NT2/D1 (cell line): ENCODE measurements at regions not wholly inside any gene's neighbourhood (a gene's known extent, or its start where the extent isn't known, plus 50 kb on each side); places are given as distances from the start of the nearest gene placed in this dataset.
A peak's percentile ranks its signal among the peaks of the same experiment; 100 is the strongest.

Experiments
- DNase-seq: peaks from one replicate; pipeline ENCODE4 v3.0.0-alpha.2; 2011; ENCODE audit warnings: low read depth, low spot score
- H3K27me3 ChIP-seq: 2 replicates; pipeline ENCODE4 v1.6.0; 2011; ENCODE audit warnings: mild to moderate bottlenecking; ENCODE audit not compliant: insufficient read length, insufficient read depth
- H3K36me3 ChIP-seq: 2 replicates; pipeline ENCODE4 v1.6.1; 2011; ENCODE audit warnings: mild to moderate bottlenecking, low read length, mixed read lengths; ENCODE audit not compliant: insufficient read depth, insufficient read length
- H3K4me1 ChIP-seq: 2 replicates; pipeline ENCODE4 v1.5.1; 2011; ENCODE audit not compliant: insufficient read depth, insufficient read length
- H3K4me3 ChIP-seq: 2 replicates; pipeline ENCODE4 v1.5.1; 2011; ENCODE audit warnings: low read depth; ENCODE audit not compliant: insufficient read length
- H3K9ac ChIP-seq: 2 replicates; pipeline ENCODE4 v1.6.0; 2011; ENCODE audit warnings: low read depth; ENCODE audit not compliant: insufficient read length
- H3K9me3 ChIP-seq: 2 replicates; pipeline ENCODE4 v1.5.1; 2011; ENCODE audit warnings: mild to moderate bottlenecking, low read length; ENCODE audit not compliant: insufficient read depth
- SUZ12 ChIP-seq: IDR thresholded peaks from 2 replicates; pipeline ENCODE4 v1.6.1; 2011; ENCODE audit not compliant: insufficient read length, insufficient read depth; ENCODE audit errors: extremely low read depth
- YY1 ChIP-seq: IDR thresholded peaks from 2 replicates; pipeline ENCODE4 v1.6.1; 2011; ENCODE audit not compliant: insufficient read length, insufficient read depth
- ZNF274 ChIP-seq: IDR thresholded peaks from 2 replicates; pipeline ENCODE4 v1.6.1; 2011; ENCODE audit warnings: mild to moderate bottlenecking, low read depth, low read length

DNA sequence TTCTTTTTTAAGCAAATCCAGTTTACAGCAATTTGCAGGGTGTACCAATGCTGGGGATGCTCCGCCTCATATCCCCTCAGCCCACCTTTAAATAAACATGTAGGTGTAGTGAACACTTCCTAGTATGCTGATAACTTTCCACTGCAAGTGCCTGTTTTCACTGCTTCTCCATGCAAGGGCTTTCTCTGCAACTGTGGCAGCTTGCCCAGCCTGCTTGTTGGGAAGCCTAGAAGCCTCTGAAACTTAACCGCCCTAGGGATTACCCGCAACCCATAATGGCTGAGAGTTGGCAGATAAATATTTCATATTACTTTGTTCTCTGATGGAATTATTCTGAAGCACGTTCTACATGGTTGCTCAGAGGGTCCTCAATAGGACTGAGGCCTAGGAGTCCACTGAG lies 253.7 kb upstream of the DDX53 start:
- H3K9me3 ChIP-seq = no peaks in the 10 kb centered on the region
- no peaks in the 10 kb centered on the region for H3K36me3 ChIP-seq
- no peak for DNase-seq
- H3K9ac ChIP-seq = no peak overlapping the region
- H3K4me1 ChIP-seq = no peaks in the 10 kb centered on the region
- TF ChIP-seq YY1 = no peak
- no peak for TF ChIP-seq SUZ12
- no peak for TF ChIP-seq ZNF274
- H3K27me3 ChIP-seq = no peaks in the 10 kb centered on the region
- H3K4me3 ChIP-seq = no peak overlapping the region

DNA sequence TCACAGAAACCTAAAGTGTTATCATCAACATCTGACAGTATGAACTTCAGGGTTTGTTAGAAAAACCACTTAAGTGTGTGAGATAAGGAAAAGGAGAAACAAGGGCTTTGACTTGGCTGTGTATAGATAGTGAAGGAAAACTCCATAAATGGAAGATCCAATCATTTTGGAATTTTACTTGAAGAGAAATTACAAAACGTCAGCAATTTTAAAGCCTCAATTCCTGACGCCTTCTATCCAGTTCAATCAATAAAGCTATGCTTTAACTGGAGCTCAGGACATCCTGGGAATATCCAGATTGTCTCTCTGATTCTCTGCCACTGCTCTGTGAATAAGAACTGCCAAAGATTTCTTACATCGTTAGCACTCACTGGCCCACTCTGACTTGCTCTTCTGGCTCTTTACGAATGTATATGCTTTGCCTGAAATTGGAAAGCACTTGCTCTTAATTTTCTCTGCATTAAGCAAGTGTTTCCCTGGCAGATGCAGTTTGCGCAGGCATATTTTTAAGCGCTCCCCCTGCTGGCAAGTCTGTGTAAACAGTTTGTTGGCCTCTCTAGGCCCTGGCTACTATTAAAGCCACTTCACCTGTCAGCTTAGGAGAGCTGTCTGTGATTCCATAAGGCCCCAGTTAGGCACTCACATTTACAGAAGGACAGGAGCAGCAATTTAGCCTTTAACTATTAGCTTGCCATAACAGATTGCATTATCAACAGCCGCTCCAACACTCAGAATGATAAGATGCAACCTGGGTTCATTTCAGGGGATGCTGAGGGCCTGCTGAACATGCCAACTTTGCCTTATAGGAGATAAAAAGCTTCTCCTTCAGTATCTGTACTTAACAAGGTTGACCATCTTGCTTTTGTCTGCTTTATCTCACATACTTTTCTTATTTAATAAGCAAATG lies 251.4 kb upstream of the DDX53 start:
- Histone ChIP-seq H3K27me3 (no peaks in the 10 kb centered on the region), H3K4me3 (no peak overlapping the region), H3K36me3 (no peaks in the 10 kb centered on the region), H3K9ac (no peak overlapping the region), H3K4me1 (no peaks in the 10 kb centered on the region), H3K9me3 (no peaks in the 10 kb centered on the region)
- peak; percentile 9 for DNase-seq
- TF ChIP-seq YY1 (no peak), ZNF274 (no peak), SUZ12 (no peak)

DNA sequence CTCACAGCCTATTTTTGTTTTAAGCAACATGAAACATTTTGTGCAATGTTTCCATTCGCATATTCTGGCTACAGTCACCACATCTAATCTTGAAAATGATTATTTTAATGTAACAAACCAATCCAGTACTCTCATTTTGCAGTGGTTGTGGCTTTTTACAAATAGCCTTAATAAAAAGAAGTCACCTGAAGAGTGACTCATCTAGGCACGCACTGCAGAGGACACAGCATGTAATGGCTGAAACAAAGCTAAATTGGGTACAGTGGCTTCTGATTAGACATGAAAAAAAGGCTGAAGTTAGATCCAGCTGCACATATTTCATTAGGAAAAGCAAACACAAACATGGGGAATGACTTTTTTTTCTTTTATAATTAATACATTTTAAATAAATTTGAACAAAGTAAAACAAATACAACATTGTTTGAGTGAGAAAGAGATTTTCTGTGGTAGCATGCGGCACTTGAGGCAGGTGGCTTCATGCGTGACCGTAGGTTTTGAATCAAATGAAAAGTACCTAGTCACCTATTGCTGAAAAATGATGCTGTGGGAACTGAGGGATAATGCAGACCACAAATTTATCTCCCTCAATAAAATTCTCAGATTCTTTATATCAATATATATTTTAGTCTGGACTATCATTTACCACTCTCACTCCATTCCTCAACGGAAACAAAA lies 240.8 kb upstream of the DDX53 start:
- H3K9me3 ChIP-seq = no peaks in the 10 kb centered on the region
- no peak overlapping the region for H3K9ac ChIP-seq
- no peaks in the 10 kb centered on the region for H3K27me3 ChIP-seq
- H3K36me3 ChIP-seq = no peaks in the 10 kb centered on the region
- TF ChIP-seq SUZ12 = no peak
- H3K4me3 ChIP-seq = no peak overlapping the region
- H3K4me1 ChIP-seq = no peaks in the 10 kb centered on the region
- no peak for DNase-seq

DNA sequence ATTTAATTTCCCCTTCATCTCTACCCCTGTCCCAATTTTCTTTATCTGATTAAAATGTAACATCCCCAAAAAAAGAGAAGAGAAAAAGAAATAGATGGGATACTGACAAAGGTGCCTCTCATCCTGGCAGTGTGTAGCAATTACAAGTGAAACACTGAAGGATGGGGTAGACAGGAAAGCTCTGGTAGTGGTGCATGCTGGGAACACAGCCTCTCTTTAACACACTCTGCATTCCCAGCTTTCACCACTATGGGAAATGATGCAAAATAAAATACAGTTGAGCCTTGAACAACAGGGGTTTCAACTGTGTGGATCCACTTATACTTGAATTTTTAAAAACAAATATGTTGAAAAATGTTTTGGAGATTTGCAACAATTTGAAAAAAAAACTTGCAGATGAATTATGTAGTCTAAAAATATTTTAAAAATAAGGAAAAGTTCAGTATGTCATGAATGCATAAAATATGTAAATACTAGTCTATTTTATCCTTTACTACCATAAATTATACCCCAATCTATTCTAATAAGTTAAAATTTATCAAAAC lies 239.2 kb upstream of the DDX53 start:
- no peaks in the 10 kb centered on the region for H3K36me3 ChIP-seq
- H3K4me3 ChIP-seq = no peak overlapping the region
- H3K27me3 ChIP-seq = no peaks in the 10 kb centered on the region
- no peak for DNase-seq
- no peak for TF ChIP-seq SUZ12
- TF ChIP-seq YY1 = no peak
- H3K9me3 ChIP-seq = no peaks in the 10 kb centered on the region
- no peaks in the 10 kb centered on the region for H3K4me1 ChIP-seq
- no peak overlapping the region for H3K9ac ChIP-seq

DNA sequence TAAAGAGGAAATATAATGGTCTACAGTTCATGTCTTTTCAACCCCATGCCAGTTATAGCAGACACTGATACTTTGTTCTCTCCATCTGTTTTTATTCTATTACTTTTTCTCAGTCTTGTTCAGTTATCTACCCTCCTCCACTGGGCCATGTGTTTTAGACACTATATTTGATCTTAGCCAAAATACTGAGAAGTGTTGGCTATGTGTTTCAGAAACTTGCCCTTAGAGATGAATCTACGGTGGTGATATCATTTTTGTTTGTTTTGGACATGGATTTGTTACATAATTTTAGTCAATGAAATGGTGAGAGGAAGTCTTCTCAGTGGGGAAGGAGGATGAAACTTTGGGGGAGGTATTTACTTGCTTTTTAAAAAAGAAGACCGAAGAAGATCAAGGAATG lies 211.5 kb upstream of the DDX53 start:
- DNase-seq = no peak
- Histone ChIP-seq H3K4me1 (no peaks in the 10 kb centered on the region), H3K9me3 (no peaks in the 10 kb centered on the region), H3K36me3 (no peaks in the 10 kb centered on the region), H3K9ac (no peak overlapping the region), H3K27me3 (no peaks in the 10 kb centered on the region), H3K4me3 (no peak overlapping the region)
- TF ChIP-seq YY1 (no peak), ZNF274 (no peak), SUZ12 (no peak)

DNA sequence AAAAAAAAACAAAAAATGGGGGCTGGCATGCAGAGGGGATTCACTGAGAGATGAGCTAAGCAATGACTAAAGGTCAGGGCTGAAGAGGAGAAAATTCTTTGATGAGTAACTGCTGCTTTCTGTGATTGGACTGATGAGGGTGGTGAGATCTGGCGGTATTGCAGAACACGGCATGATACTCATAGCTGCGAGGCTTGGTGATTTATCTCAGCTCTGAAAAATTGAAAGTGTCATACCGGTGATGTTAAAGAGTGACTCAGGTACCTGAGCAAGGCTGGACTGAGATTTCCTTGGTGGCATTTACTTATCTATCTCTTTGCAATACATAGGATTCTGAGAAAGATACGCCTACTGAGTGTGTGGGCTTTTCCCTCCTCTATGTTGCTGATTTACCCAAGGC lies 204.1 kb upstream of the DDX53 start:
- no peaks in the 10 kb centered on the region; the same call in 1 of the 2 replicates for H3K9me3 ChIP-seq
- H3K4me3 ChIP-seq = no peak overlapping the region
- DNase-seq = no peak
- no peaks in the 10 kb centered on the region for H3K4me1 ChIP-seq
- H3K36me3 ChIP-seq = no peaks in the 10 kb centered on the region
- no peak overlapping the region for H3K9ac ChIP-seq
- no peak for TF ChIP-seq YY1
- TF ChIP-seq ZNF274 = no peak
- TF ChIP-seq SUZ12 = no peak
- no peaks in the 10 kb centered on the region for H3K27me3 ChIP-seq

DNA sequence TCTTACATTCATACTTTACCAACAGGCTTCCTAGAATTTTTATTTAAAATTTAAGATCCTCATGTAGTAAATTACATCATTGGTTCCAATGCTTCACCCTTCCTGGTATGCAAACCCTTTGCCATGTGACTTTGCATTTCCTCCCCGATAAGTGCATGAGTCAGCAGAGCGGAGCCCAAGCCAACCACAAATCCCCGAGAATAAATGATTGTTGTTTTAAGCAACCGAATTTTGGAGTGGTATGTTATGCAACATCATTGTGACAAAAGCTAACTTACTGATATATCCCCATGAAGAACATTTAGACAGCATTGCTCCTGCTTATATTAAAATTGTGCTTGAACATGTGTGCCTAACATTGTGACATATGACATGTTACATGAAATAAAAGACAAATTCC lies 199.4 kb upstream of the DDX53 start:
- H3K9me3 ChIP-seq = no peaks in the 10 kb centered on the region; the same call in 1 of the 2 replicates
- H3K4me1 ChIP-seq = no peaks in the 10 kb centered on the region
- peak; percentile 16 for DNase-seq
- no peaks in the 10 kb centered on the region for H3K36me3 ChIP-seq
- no peak overlapping the region for H3K4me3 ChIP-seq
- H3K9ac ChIP-seq = no peak overlapping the region
- TF ChIP-seq YY1 (no peak), SUZ12 (no peak), ZNF274 (no peak)
- H3K27me3 ChIP-seq = no peaks in the 10 kb centered on the region
